ENCODE measurements at regions not wholly inside any gene's neighbourhood (a gene's known extent, or its start where the extent isn't known, plus 50 kb on each side); places are given as distances from the start of the nearest gene placed in this dataset.

- DNase-seq (ENCODE audit: low read depth, low spot score) = no peak
These were observed 216.3 kb upstream of the SFRP2 start for GRCh38 chr4:154005171-154005520.

More at GRCh38 chr4:154005171-154005520, 216.3 kb upstream of the SFRP2 start:
- RAD21 ChIA-PET (ENCODE audit: unreplicated experiment) = no interaction called here
- FAIRE-seq (no peak), ATAC-seq (no peak)
- 4% methylated on average over 5 of the region's 5 CpGs for WGBS (ENCODE audit: insufficient coverage, insufficient replicate concordance, low lambda C conversion rate, missing lambda C conversion rate)
- intact Hi-C loops (cut with micrococcal nuclease; ENCODE audit: unreplicated experiment) (no loop called here), in situ Hi-C loops (cut with MboI) (no loop called here)
- H4K20me1 ChIP-seq (ENCODE audit: control insufficient read depth, insufficient read depth) = no peaks in the 10 kb centered on the region
- no peaks in the 10 kb centered on the region for H3K27me3 ChIP-seq (replicated peaks in 1 of 2; ENCODE audit: control insufficient read depth in 2 of 2, insufficient read depth in 2 of 2, low read length in 1 of 2)
- CTCF ChIA-PET = interaction anchor here (0.6 kb wide), 1 partner anchor 18 kb away, joined by 4 read pairs; no protein-coding TSS in a partner anchor
- no peaks in the 10 kb centered on the region for H3K79me2 ChIP-seq (ENCODE audit: control insufficient read depth, insufficient read depth, low read length)
- H3K9ac ChIP-seq (ENCODE audit: control insufficient read depth, insufficient read depth, low read length) = no peak overlapping the region
- TF ChIP-seq RFX5 (IDR thresholded peaks at IDR 0.05; ENCODE audit: low read depth, low read length) (no peak), SIX5 (IDR thresholded peaks at IDR 0.05; ENCODE audit: low read depth, low read length, severe bottlenecking) (no peak), GABPA (IDR thresholded peaks at IDR 0.05; ENCODE audit: low read depth) (no peak), NFYB (IDR thresholded peaks at IDR 0.05; ENCODE audit: insufficient read depth, low read depth, low read length) (no peak), ZSCAN29 (IDR thresholded peaks at IDR 0.05) (no peak), SMAD1 (IDR thresholded peaks at IDR 0.05; ENCODE audit: low read depth, partially characterized antibody) (no peak), JUNB (IDR thresholded peaks at IDR 0.05) (no peak), BCLAF1 (IDR thresholded peaks at IDR 0.05) (no peak), YY1 (IDR thresholded peaks at IDR 0.05; ENCODE audit: low read depth, low read length) (no peak), IKZF2 (IDR thresholded peaks at IDR 0.05) (no peak), PKNOX1 (IDR thresholded peaks at IDR 0.05) (no peak), IRF4 (IDR thresholded peaks at IDR 0.05; ENCODE audit: low read depth, low read length) (no peak), CBX3 (IDR thresholded peaks at IDR 0.05; ENCODE audit: borderline replicate concordance, low read depth) (no peak), ZNF687 (IDR thresholded peaks at IDR 0.05) (no peak), MYB (IDR thresholded peaks at IDR 0.05; ENCODE audit: borderline replicate concordance, low read depth, low read length) (no peak), POU2F2 (IDR thresholded peaks at IDR 0.05; ENCODE audit: borderline replicate concordance, low read depth, low read length) (no peak), IRF3 (IDR thresholded peaks at IDR 0.05) (no peak)
- H2AFZ ChIP-seq (ENCODE audit: control insufficient read depth, low read depth, low read length) = no peak overlapping the region
- H3K4me3 ChIP-seq = no peak overlapping the region
- POLR2A ChIA-PET = no interaction called here
- SMC1A ChIA-PET (ENCODE audit: uncharacterized antibody, unreplicated experiment) = no interaction called here
- H3K27ac ChIP-seq (ENCODE audit: control insufficient read depth, insufficient read depth) = no peak overlapping the region
- no peak overlapping the region for H3K4me2 ChIP-seq (ENCODE audit: control insufficient read depth, insufficient read depth)
- no peaks in the 10 kb centered on the region for H3K4me1 ChIP-seq (ENCODE audit: control insufficient read depth, insufficient read depth, low read length)
- H3K9me3 ChIP-seq (replicated peaks; ENCODE audit: control insufficient read depth, insufficient read depth, low read length) = no peaks in the 10 kb centered on the region
- no TSS peak for BruUV-seq (replicated peaks)
- no peaks in the 10 kb centered on the region for H3K36me3 ChIP-seq (ENCODE audit: control insufficient read depth in 2 of 2, insufficient read depth in 2 of 2, low read length in 1 of 2)
